ENCODE measurements at regions not wholly inside any gene's neighbourhood (a gene's known extent, or its start where the extent isn't known, plus 50 kb on each side); places are given as distances from the start of the nearest gene placed in this dataset.

DNA sequence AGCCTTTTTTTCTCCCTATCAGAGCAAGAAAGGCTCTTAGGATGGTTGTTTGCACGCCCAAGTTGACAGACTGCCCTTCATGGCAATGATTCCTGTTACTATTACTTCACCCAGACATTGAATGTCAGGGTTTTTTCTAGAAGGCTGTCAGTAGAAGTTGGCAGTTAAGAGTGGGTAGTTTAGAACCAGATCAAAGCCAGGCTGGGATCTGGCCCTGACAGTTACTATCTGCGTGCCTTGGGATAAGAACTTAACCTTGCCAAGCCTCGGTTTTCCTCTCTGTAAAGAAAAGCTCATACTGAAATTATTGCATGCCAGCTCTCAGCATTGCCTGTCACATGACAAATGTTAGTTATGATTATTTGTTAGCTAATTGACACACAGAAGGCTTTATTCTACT lies 58.7 kb upstream of the PPP2R5A start:
- Histone ChIP-seq H3K36me3 (ENCODE audit: control insufficient read depth in 2 of 2, extremely low read depth in 1 of 2, insufficient read depth in 2 of 2, low read length in 2 of 2) (no peaks in the 10 kb centered on the region), H3K27me3 (ENCODE audit: control insufficient read depth in 2 of 2, insufficient read depth in 2 of 2, low read length in 2 of 2) (peaks cover 2 to 6% of the 10 kb centered on the region in 2 experiments), H2AFZ (ENCODE audit: low read depth, low read length) (no peak overlapping the region), H3K4me3 (replicated peaks in 1 of 3; ENCODE audit: insufficient read depth in 1 of 3, low read depth in 1 of 3, low read length in 3 of 3) (no peak overlapping the region), H3K9ac (replicated peaks; ENCODE audit: extremely low read depth, insufficient read depth, low read length) (no peak overlapping the region), H3K27ac (ENCODE audit: insufficient read depth, low read depth, low read length) (no peak overlapping the region), H3K4me1 (ENCODE audit: control insufficient read depth, extremely low read depth, insufficient read depth, low read length) (no peaks in the 10 kb centered on the region), H3K9me3 (replicated peaks; ENCODE audit: control insufficient read depth, insufficient read depth, low read length) (no peaks in the 10 kb centered on the region), H3K9me1 (replicated peaks; ENCODE audit: control insufficient read depth, extremely low read depth, insufficient read depth, low read length) (no peaks in the 10 kb centered on the region), H3K79me2 (ENCODE audit: control insufficient read depth, insufficient read depth, low read length) (no peaks in the 10 kb centered on the region), H3K4me2 (ENCODE audit: insufficient read depth, low read length) (no peak overlapping the region), H4K20me1 (replicated peaks; ENCODE audit: control insufficient read depth, extremely low read depth, insufficient read depth, low read length) (no peaks in the 10 kb centered on the region)
- BruUV-seq (replicated peaks): no TSS peak
- DNase-seq (ENCODE audit: low read depth, low spot score): no peak
- dilution Hi-C loops (cut with MboI; ENCODE audit: extremely low pct_ligation_motif_present, low sequenced_read_pairs) (no loop called here), intact Hi-C loops (cut with micrococcal nuclease) (no loop called here)
- TF ChIP-seq MYC (IDR thresholded peaks at IDR 0.05; ENCODE audit: low read depth, low read length) (no peak), FOS (IDR thresholded peaks at IDR 0.05; ENCODE audit: borderline replicate concordance, insufficient read depth, low read length) (no peak), GATA2 (IDR thresholded peaks at IDR 0.05; ENCODE audit: insufficient read depth, insufficient read length, low read depth, low read length) (no peak), EZH2 (IDR thresholded peaks at IDR 0.05; ENCODE audit: borderline replicate concordance, low read depth, low read length, severe bottlenecking) (no peak), POLR2A (IDR thresholded peaks at IDR 0.05; ENCODE audit: low read depth, low read length) (no peak), JUN (IDR thresholded peaks at IDR 0.05; ENCODE audit: borderline replicate concordance, insufficient read depth, insufficient read length, low read depth) (no peak)
- TF ChIP-seq, protein P1, sequence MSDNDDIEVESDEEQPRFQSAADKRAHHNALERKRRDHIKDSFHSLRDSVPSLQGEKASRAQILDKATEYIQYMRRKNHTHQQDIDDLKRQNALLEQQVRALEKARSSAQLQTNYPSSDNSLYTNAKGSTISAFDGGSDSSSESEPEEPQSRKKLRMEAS (IDR thresholded peaks at IDR 0.05; ENCODE audit: insufficient read depth, insufficient read length): no peak
- TF ChIP-seq, protein P2, sequence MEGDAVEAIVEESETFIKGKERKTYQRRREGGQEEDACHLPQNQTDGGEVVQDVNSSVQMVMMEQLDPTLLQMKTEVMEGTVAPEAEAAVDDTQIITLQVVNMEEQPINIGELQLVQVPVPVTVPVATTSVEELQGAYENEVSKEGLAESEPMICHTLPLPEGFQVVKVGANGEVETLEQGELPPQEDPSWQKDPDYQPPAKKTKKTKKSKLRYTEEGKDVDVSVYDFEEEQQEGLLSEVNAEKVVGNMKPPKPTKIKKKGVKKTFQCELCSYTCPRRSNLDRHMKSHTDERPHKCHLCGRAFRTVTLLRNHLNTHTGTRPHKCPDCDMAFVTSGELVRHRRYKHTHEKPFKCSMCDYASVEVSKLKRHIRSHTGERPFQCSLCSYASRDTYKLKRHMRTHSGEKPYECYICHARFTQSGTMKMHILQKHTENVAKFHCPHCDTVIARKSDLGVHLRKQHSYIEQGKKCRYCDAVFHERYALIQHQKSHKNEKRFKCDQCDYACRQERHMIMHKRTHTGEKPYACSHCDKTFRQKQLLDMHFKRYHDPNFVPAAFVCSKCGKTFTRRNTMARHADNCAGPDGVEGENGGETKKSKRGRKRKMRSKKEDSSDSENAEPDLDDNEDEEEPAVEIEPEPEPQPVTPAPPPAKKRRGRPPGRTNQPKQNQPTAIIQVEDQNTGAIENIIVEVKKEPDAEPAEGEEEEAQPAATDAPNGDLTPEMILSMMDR (IDR thresholded peaks at IDR 0.05; ENCODE audit: extremely low read depth in 1 of 2, insufficient read depth in 1 of 2, low read depth in 1 of 2, low read length in 2 of 2): no peak
- POLR2A ChIA-PET: no interaction called here
- FAIRE-seq: no peak
- CTCF ChIA-PET: interaction anchor here (1.2 to 2.7 kb wide), 2 partner anchors 12 to 15 kb away, joined by 4 to 7 read pairs; no protein-coding TSS in a partner anchor
